NB4 (cell line): ENCODE measurements at regions not wholly inside any gene's neighbourhood (a gene's known extent, or its start where the extent isn't known, plus 50 kb on each side); places are given as distances from the start of the nearest gene placed in this dataset.

Experiments used
- DNase-seq: peaks from one replicate; pipeline ENCODE4 v3.0.0; 2010; ENCODE audit warnings: low read depth
- H3K4me3 ChIP-seq: one replicate; pipeline ENCODE4 v1.5.1; 2011; ENCODE audit warnings: mild to moderate bottlenecking, low read depth, low read length, moderate library complexity
- CTCF ChIP-seq: IDR thresholded peaks from one replicate; pipeline ENCODE4 v1.5.1; 2012; ENCODE audit warnings: low read depth, low read length
- MYC ChIP-seq: IDR thresholded peaks from 2 replicates; pipeline ENCODE4 v1.6.1; 2011; ENCODE audit warnings: low read depth, low read length
- POLR2A ChIP-seq: IDR thresholded peaks from 2 replicates; pipeline ENCODE4 v1.6.1; 2011; ENCODE audit warnings: mild to moderate bottlenecking; ENCODE audit not compliant: insufficient read length; ENCODE audit errors: extremely low read depth
- TF ChIP-seq, protein P1 (sequence below): IDR thresholded peaks from 2 replicates; pipeline ENCODE4 v1.6.1; 2011; ENCODE audit warnings: low read depth, low read length

- TF ChIP-seq POLR2A: no peak
- no peak for TF ChIP-seq MYC
- no peak for TF ChIP-seq CTCF
- TF ChIP-seq, protein P1, sequence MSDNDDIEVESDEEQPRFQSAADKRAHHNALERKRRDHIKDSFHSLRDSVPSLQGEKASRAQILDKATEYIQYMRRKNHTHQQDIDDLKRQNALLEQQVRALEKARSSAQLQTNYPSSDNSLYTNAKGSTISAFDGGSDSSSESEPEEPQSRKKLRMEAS: no peak
- H3K4me3 ChIP-seq: no peak overlapping the region
- DNase-seq: no peak
These were observed 154.7 kb upstream of the GOLIM4 start for GRCh38 chr3:168250415-168250861.

- peak; percentile 57 for DNase-seq
- no peak overlapping the region for H3K4me3 ChIP-seq
- peak; percentile 1 for TF ChIP-seq CTCF
- TF ChIP-seq POLR2A: no peak
These were observed 154.1 kb upstream of the GOLIM4 start for GRCh38 chr3:168249550-168250414.

DNA sequence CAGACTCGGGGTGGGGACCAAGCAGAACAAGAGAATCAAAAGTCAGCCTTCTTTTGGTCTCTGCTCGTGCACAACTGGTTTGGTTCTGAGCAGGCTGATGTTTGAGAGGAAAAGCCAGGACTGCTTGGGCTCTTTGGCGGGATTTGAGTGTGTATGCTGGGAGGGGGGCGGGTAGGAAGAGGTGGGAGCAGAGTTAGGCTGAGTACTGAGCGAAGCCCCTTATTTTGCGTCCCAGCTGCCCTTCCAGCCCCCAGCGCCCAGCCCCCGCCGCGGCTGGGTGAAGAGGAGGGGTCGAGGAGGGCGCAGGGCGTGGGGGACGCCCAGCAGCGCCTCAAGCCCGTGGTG lies 153.5 kb upstream of the GOLIM4 start:
- TF ChIP-seq, protein P1: no peak
- TF ChIP-seq MYC (no peak), CTCF (no peak), POLR2A (no peak)
- no peak overlapping the region for H3K4me3 ChIP-seq
- DNase-seq: no peak

- no peak overlapping the region for H3K4me3 ChIP-seq
- TF ChIP-seq POLR2A (no peak), CTCF (no peak), MYC (no peak)
- TF ChIP-seq, protein P1: no peak
- DNase-seq: no peak
These were observed 152.9 kb upstream of the GOLIM4 start for GRCh38 chr3:168248383-168249204.

GRCh38 chr3:168241156-168241555 lies 145.4 kb upstream of the GOLIM4 start:
- TF ChIP-seq CTCF (no peak), MYC (no peak), POLR2A (no peak)
- TF ChIP-seq, protein P1: no peak
- no peak overlapping the region for H3K4me3 ChIP-seq
- no peak for DNase-seq
